ENCODE measurements at regions not wholly inside any gene's neighbourhood (a gene's known extent, or its start where the extent isn't known, plus 50 kb on each side); places are given as distances from the start of the nearest gene placed in this dataset.

DNA sequence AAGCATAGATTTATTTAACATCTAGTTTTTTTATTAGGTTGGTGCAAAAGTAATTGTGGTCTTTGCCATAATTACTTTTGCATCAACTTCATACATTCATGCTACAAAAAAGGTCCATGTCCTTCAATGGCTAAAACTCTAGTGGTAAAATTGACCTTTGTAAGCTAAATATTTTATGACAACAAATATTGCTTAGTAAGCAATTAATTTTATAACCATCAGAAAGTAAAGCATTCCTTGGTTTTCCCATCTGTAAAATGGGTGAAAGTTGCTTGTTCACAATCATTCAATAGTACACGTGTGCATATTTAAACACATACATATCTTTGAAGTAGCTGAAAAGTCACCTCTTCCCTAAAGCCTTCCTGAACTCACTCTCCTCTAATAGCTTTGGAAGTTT lies 789.6 kb downstream of the CDH8 start:
- TF ChIP-seq, protein P1, sequence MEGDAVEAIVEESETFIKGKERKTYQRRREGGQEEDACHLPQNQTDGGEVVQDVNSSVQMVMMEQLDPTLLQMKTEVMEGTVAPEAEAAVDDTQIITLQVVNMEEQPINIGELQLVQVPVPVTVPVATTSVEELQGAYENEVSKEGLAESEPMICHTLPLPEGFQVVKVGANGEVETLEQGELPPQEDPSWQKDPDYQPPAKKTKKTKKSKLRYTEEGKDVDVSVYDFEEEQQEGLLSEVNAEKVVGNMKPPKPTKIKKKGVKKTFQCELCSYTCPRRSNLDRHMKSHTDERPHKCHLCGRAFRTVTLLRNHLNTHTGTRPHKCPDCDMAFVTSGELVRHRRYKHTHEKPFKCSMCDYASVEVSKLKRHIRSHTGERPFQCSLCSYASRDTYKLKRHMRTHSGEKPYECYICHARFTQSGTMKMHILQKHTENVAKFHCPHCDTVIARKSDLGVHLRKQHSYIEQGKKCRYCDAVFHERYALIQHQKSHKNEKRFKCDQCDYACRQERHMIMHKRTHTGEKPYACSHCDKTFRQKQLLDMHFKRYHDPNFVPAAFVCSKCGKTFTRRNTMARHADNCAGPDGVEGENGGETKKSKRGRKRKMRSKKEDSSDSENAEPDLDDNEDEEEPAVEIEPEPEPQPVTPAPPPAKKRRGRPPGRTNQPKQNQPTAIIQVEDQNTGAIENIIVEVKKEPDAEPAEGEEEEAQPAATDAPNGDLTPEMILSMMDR (IDR thresholded peaks at IDR 0.05), result no peak
- no peak for TF ChIP-seq POLR2AphosphoS5 (IDR thresholded peaks at IDR 0.05)

Measured in stomach (tissue), 4 donors.